GM18870 (cell line): ENCODE measurements at regions not wholly inside any gene's neighbourhood (a gene's known extent, or its start where the extent isn't known, plus 50 kb on each side); places are given as distances from the start of the nearest gene placed in this dataset.
"Not testable (repeated sequence)": the region's sequence is repeated elsewhere in the genome, so short reads cannot be mapped to it uniquely, and the experiment has no call there.

Source experiments
- ATAC-seq: cut with Tn5 transposase; IDR thresholded peaks from one replicate; pipeline ENCODE4 v1.9.1; 2021; ENCODE audit warnings: moderate library complexity; ENCODE audit not compliant: unreplicated experiment

- ATAC-seq: no peak
Measured at GRCh38 chr4:169934794-169935429, 91.3 kb downstream of the MFAP3L start.

GRCh38 chr4:169933531-169933930 is 92.7 kb downstream of the MFAP3L start:
- no peak for ATAC-seq

- no peak for ATAC-seq
Measured at GRCh38 chr4:169931964-169932363, 94.2 kb downstream of the MFAP3L start.

GRCh38 chr4:169930755-169931154 is 95.4 kb downstream of the MFAP3L start:
- not testable (repeated sequence) for ATAC-seq

- ATAC-seq: no peak
Measured at GRCh38 chr4:169927280-169927679, 98.9 kb downstream of the MFAP3L start.

- no peak for ATAC-seq
Measured at GRCh38 chr4:169925678-169926077, 100.5 kb downstream of the MFAP3L start.

GRCh38 chr4:169922632-169923276 is 103.4 kb downstream of the MFAP3L start:
- ATAC-seq: no peak

GRCh38 chr4:169921732-169922131 is 104.5 kb downstream of the MFAP3L start:
- no peak for ATAC-seq

- no peak for ATAC-seq
Measured at GRCh38 chr4:169921237-169921636, 105.0 kb downstream of the MFAP3L start.

GRCh38 chr4:169919194-169920124 is 106.7 kb downstream of the MFAP3L start:
- not testable (repeated sequence) for ATAC-seq

- no peak for ATAC-seq
Measured at GRCh38 chr4:169915545-169915944, 110.7 kb downstream of the MFAP3L start.

GRCh38 chr4:169914866-169915265 is 111.3 kb downstream of the MFAP3L start:
- ATAC-seq: no peak

GRCh38 chr4:169912996-169913395 is 113.2 kb downstream of the MFAP3L start:
- ATAC-seq: no peak

- ATAC-seq: no peak
Measured at GRCh38 chr4:169909897-169910296, 116.3 kb downstream of the MFAP3L start.

- ATAC-seq: no peak
Measured at GRCh38 chr4:169909479-169909878, 116.7 kb downstream of the MFAP3L start.

GRCh38 chr4:169907705-169908104 is 118.5 kb downstream of the MFAP3L start:
- ATAC-seq: no peak

GRCh38 chr4:169906821-169907220 is 119.4 kb downstream of the MFAP3L start:
- ATAC-seq: no peak

GRCh38 chr4:169906104-169906503 is 120.1 kb downstream of the MFAP3L start:
- no peak for ATAC-seq

- no peak for ATAC-seq
Measured at GRCh38 chr4:169902658-169903345, 123.4 kb downstream of the MFAP3L start.

GRCh38 chr4:169900241-169900845 is 125.9 kb downstream of the MFAP3L start:
- ATAC-seq: no peak

- no peak for ATAC-seq
Measured at GRCh38 chr4:169899295-169899694, 126.9 kb downstream of the MFAP3L start.
